AG10803 (cell line): ENCODE measurements at regions not wholly inside any gene's neighbourhood (a gene's known extent, or its start where the extent isn't known, plus 50 kb on each side); places are given as distances from the start of the nearest gene placed in this dataset.

Experiments
- DNase-seq: peaks from one replicate; pipeline ENCODE4 v3.0.0; 2010; ENCODE audit warnings: low read depth
- H3K4me3 ChIP-seq: 2 replicates; pipeline ENCODE4 v1.5.1; 2011; ENCODE audit warnings: mild to moderate bottlenecking, low read length, control low read depth
- CTCF ChIP-seq: conservative IDR thresholded peaks from 2 replicates; pipeline ENCODE4 v1.5.1; 2011; ENCODE audit warnings: mild to moderate bottlenecking, low read length, control low read depth, inconsistent platforms

GRCh38 chr5:8908055-8908683 is 637.7 kb downstream of the SEMA5A start:
- TF ChIP-seq CTCF, result peak; percentile 80
- no peak overlapping the region for H3K4me3 ChIP-seq
- no peak for DNase-seq

GRCh38 chr5:8912106-8912505 is 633.8 kb downstream of the SEMA5A start:
- TF ChIP-seq CTCF, result no peak
- DNase-seq, result no peak
- no peak overlapping the region for H3K4me3 ChIP-seq

GRCh38 chr5:8913522-8913921 is 632.4 kb downstream of the SEMA5A start:
- H3K4me3 ChIP-seq, result no peak overlapping the region
- TF ChIP-seq CTCF, result no peak
- no peak for DNase-seq

- DNase-seq, result no peak
- no peak overlapping the region for H3K4me3 ChIP-seq
- TF ChIP-seq CTCF, result no peak
Measured at GRCh38 chr5:8919096-8919495, 626.8 kb downstream of the SEMA5A start.

- no peak overlapping the region for H3K4me3 ChIP-seq
- no peak for TF ChIP-seq CTCF
- DNase-seq, result no peak
Measured at GRCh38 chr5:8923526-8923925, 622.3 kb downstream of the SEMA5A start.

GRCh38 chr5:8924054-8924793 is 621.7 kb downstream of the SEMA5A start:
- TF ChIP-seq CTCF, result no peak
- H3K4me3 ChIP-seq, result no peak overlapping the region
- no peak for DNase-seq

GRCh38 chr5:8930021-8930420 is 615.9 kb downstream of the SEMA5A start:
- no peak overlapping the region for H3K4me3 ChIP-seq
- DNase-seq, result no peak
- TF ChIP-seq CTCF, result no peak
